NT2/D1 (cell line): ENCODE measurements at regions not wholly inside any gene's neighbourhood (a gene's known extent, or its start where the extent isn't known, plus 50 kb on each side); places are given as distances from the start of the nearest gene placed in this dataset.

ENCODE experiments used
- SUZ12 ChIP-seq: IDR thresholded peaks from 2 replicates; pipeline ENCODE4 v1.6.1; 2011; ENCODE audit not compliant: insufficient read length, insufficient read depth; ENCODE audit errors: extremely low read depth
- YY1 ChIP-seq: IDR thresholded peaks from 2 replicates; pipeline ENCODE4 v1.6.1; 2011; ENCODE audit not compliant: insufficient read length, insufficient read depth
- ZNF274 ChIP-seq: IDR thresholded peaks from 2 replicates; pipeline ENCODE4 v1.6.1; 2011; ENCODE audit warnings: mild to moderate bottlenecking, low read depth, low read length

- TF ChIP-seq YY1 (no peak), SUZ12 (no peak), ZNF274 (no peak)
Measured at GRCh38 chr11:70595452-70595851, 197.1 kb downstream of the CTTN start.
